SK-N-SH (cell line): ENCODE measurements at regions not wholly inside any gene's neighbourhood (a gene's known extent, or its start where the extent isn't known, plus 50 kb on each side); places are given as distances from the start of the nearest gene placed in this dataset.

Source experiments
- CTCF ChIA-PET: fragments of 300-600, 350-600 bp; formaldehyde crosslinking; extraction: SDS; loops from one replicate; lab custom pipeline; 2021; lab: Yijun Ruan, JAX
- POLR2A ChIA-PET: fragments of 350-600 bp; sonication (Branson Sonifier 250); formaldehyde crosslinking; extraction: SDS; loops from one replicate; lab custom pipeline; 2020; ENCODE audit warnings: antibody characterized with exemption, inconsistent platforms; lab: Yijun Ruan, JAX
- DNase-seq: peaks from one replicate; pipeline ENCODE4 v3.0.0; 2012
- H2AFZ ChIP-seq: fragments of 200-600 bp; sonication (generic); 2 replicates; pipeline ENCODE4 v1.8.1; 2016; ENCODE audit warnings: antibody characterized with exemption, mild to moderate bottlenecking, low read depth
- H3F3A ChIP-seq: fragments of 200-600 bp; sonication (generic); replicated peaks from 2 replicates; pipeline ENCODE3; 2016; ENCODE audit warnings: antibody characterized with exemption, mild to moderate bottlenecking; ENCODE audit not compliant: insufficient read depth
- H3K27ac ChIP-seq, 2 experiments: fragments of 200-500 bp in 1 of 2; fragments of 200-600 bp in 1 of 2; sonication (Bioruptor generic) in 1 of 2; sonication (generic), shearing (Covaris generic) in 1 of 2; 2 replicates each; pipeline versions ENCODE4 v1.5.1 to v1.6.1; 2014 to 2016; ENCODE audit warnings: low read depth in 2 of 2, inconsistent platforms in 1 of 2, low read length in 1 of 2, mild to moderate bottlenecking in 1 of 2, mixed read lengths in 1 of 2
- H3K27me3 ChIP-seq: fragments of 200-600 bp; sonication (generic), shearing (Covaris generic); 2 replicates; pipeline ENCODE4 v1.6.1; 2016; ENCODE audit warnings: mixed run types; ENCODE audit not compliant: insufficient read depth
- H3K36me3 ChIP-seq, 2 experiments: fragments of 200-500 bp in 1 of 2; fragments of 200-600 bp in 1 of 2; sonication (Bioruptor generic) in 1 of 2; sonication (generic) in 1 of 2; replicated peaks in 1 of 2; 2 replicates each; pipeline versions ENCODE3 to v1.5.1; 2014 to 2016; ENCODE audit warnings: low read length in 1 of 2, mild to moderate bottlenecking in 1 of 2; ENCODE audit not compliant: insufficient read depth in 2 of 2, control insufficient read depth in 1 of 2
- H3K4me1 ChIP-seq, 2 experiments: fragments of 200-500 bp in 1 of 2; fragments of 200-600 bp in 1 of 2; sonication (Bioruptor generic) in 1 of 2; sonication (generic), shearing (Covaris generic) in 1 of 2; 2 replicates each; pipeline versions ENCODE4 v1.5.1 to v1.6.1; 2014 to 2016; ENCODE audit warnings: low read depth in 1 of 2, low read length in 1 of 2, mixed run types in 1 of 2; ENCODE audit not compliant: insufficient read depth in 2 of 2, control insufficient read depth in 1 of 2
- H3K4me2 ChIP-seq: fragments of 200-600 bp; sonication (generic), shearing (Covaris generic); 2 replicates; pipeline ENCODE4 v1.6.1; 2017; ENCODE audit warnings: mixed run types
- H3K4me3 ChIP-seq, 2 experiments: fragments of 200-500 bp in 1 of 2; fragments of 200-600 bp in 1 of 2; sonication (Bioruptor generic) in 1 of 2; sonication (generic), shearing (Covaris generic) in 1 of 2; 2 replicates each; pipeline versions ENCODE4 v1.5.1 to v1.8.1; 2014 to 2016; ENCODE audit warnings: low read depth in 2 of 2, inconsistent platforms in 1 of 2, low read length in 1 of 2, mild to moderate bottlenecking in 1 of 2, mixed read lengths in 1 of 2, moderate library complexity in 1 of 2
- H3K79me2 ChIP-seq: fragments of 200-600 bp; sonication (generic); 2 replicates; pipeline ENCODE4 v1.8.1; 2017; ENCODE audit warnings: mild to moderate bottlenecking; ENCODE audit not compliant: insufficient read depth
- H3K9ac ChIP-seq: fragments of 200-600 bp; sonication (generic); 2 replicates; pipeline ENCODE4 v1.6.1; 2017; ENCODE audit warnings: mixed run types
- H3K9me2 ChIP-seq: fragments of 200-600 bp; sonication (generic); 2 replicates; pipeline ENCODE4 v1.6.1; 2017; ENCODE audit warnings: mixed run types
- H3K9me3 ChIP-seq: fragments of 200-600 bp; sonication (generic); 2 replicates; pipeline ENCODE4 v1.6.1; 2017; ENCODE audit warnings: mixed run types, mild to moderate bottlenecking, moderate library complexity
- H4K20me1 ChIP-seq: fragments of 200-600 bp; sonication (generic); 2 replicates; pipeline ENCODE4 v1.6.1; 2017; ENCODE audit warnings: mild to moderate bottlenecking, mixed run types; ENCODE audit not compliant: insufficient read depth
- CHD2 ChIP-seq: fragments of 150-350 bp; IDR thresholded peaks from 2 replicates; pipeline ENCODE4 v1.6.1; 2018; ENCODE audit warnings: low read length; ENCODE audit not compliant: partially characterized antibody
- ELF1 ChIP-seq: IDR thresholded peaks from 2 replicates; pipeline ENCODE4 v1.4.0; 2012
- PBX3 ChIP-seq: IDR thresholded peaks from 2 replicates; pipeline ENCODE4; 2012
- RFX5 ChIP-seq: IDR thresholded peaks from 2 replicates; pipeline ENCODE4 v1.6.1; 2012; ENCODE audit warnings: mild to moderate bottlenecking, improper control_type of control experiment, low read length
- TEAD4 ChIP-seq: IDR thresholded peaks from 2 replicates; pipeline ENCODE4 v1.4.0; 2012; ENCODE audit warnings: mild to moderate bottlenecking, borderline replicate concordance; ENCODE audit not compliant: insufficient read depth
- USF1 ChIP-seq: IDR thresholded peaks from 2 replicates; pipeline ENCODE4 v1.4.0; 2012; ENCODE audit warnings: low read depth, borderline replicate concordance
- USF2 ChIP-seq: fragments of 150-350 bp; IDR thresholded peaks from 2 replicates; pipeline ENCODE4 v1.6.1; 2017; ENCODE audit warnings: antibody characterized with exemption, low read length, low read depth, borderline replicate concordance
- YY1 ChIP-seq: IDR thresholded peaks from 2 replicates; pipeline ENCODE4 v1.4.0; 2012; ENCODE audit warnings: low read depth, mild to moderate bottlenecking
- ZBTB33 ChIP-seq: IDR thresholded peaks from 2 replicates; pipeline ENCODE4 v1.4.0; 2012; ENCODE audit warnings: low read depth, borderline replicate concordance
- TF ChIP-seq, protein P1 (sequence below): fragments of 200-600 bp; sonication (generic); IDR thresholded peaks from 2 replicates; pipeline ENCODE4 v1.6.1; 2017; ENCODE audit warnings: antibody characterized with exemption, mild to moderate bottlenecking, moderate library complexity
- TF ChIP-seq, protein P2 (sequence below): IDR thresholded peaks from 2 replicates; pipeline ENCODE4 v1.6.1; 2012; ENCODE audit warnings: mild to moderate bottlenecking, low read depth, low read length, moderate library complexity

DNA sequence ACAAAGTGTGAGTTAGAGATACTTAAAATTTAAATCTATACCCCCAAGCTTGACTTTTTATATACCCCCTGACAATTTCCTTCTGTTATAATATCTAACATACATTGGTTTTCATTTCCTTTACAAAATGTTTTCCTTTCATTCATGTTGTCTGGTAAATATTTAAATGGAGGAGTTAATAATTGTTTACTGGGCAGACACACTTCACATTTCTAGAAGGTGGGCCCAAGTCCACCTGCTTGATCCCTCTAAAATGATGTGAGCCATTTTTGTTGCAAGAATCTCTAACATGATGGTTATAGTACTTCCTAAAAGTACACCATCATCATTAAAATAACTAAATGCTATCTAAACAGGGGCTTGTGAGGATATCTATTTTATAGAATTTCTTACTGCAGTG lies 155.9 kb downstream of the FAM174A start:
- H3K9ac ChIP-seq: no peak overlapping the region
- no peak overlapping the region for H2AFZ ChIP-seq
- H3K9me2 ChIP-seq: no peaks in the 10 kb centered on the region
- no peak for TF ChIP-seq CHD2
- TF ChIP-seq USF1: no peak
- TF ChIP-seq ELF1: no peak
- no peak for TF ChIP-seq PBX3
- TF ChIP-seq YY1: no peak
- TF ChIP-seq USF2: no peak
- TF ChIP-seq, protein P1, sequence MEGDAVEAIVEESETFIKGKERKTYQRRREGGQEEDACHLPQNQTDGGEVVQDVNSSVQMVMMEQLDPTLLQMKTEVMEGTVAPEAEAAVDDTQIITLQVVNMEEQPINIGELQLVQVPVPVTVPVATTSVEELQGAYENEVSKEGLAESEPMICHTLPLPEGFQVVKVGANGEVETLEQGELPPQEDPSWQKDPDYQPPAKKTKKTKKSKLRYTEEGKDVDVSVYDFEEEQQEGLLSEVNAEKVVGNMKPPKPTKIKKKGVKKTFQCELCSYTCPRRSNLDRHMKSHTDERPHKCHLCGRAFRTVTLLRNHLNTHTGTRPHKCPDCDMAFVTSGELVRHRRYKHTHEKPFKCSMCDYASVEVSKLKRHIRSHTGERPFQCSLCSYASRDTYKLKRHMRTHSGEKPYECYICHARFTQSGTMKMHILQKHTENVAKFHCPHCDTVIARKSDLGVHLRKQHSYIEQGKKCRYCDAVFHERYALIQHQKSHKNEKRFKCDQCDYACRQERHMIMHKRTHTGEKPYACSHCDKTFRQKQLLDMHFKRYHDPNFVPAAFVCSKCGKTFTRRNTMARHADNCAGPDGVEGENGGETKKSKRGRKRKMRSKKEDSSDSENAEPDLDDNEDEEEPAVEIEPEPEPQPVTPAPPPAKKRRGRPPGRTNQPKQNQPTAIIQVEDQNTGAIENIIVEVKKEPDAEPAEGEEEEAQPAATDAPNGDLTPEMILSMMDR: no peak
- no peak for TF ChIP-seq ZBTB33
- TF ChIP-seq, protein P2, sequence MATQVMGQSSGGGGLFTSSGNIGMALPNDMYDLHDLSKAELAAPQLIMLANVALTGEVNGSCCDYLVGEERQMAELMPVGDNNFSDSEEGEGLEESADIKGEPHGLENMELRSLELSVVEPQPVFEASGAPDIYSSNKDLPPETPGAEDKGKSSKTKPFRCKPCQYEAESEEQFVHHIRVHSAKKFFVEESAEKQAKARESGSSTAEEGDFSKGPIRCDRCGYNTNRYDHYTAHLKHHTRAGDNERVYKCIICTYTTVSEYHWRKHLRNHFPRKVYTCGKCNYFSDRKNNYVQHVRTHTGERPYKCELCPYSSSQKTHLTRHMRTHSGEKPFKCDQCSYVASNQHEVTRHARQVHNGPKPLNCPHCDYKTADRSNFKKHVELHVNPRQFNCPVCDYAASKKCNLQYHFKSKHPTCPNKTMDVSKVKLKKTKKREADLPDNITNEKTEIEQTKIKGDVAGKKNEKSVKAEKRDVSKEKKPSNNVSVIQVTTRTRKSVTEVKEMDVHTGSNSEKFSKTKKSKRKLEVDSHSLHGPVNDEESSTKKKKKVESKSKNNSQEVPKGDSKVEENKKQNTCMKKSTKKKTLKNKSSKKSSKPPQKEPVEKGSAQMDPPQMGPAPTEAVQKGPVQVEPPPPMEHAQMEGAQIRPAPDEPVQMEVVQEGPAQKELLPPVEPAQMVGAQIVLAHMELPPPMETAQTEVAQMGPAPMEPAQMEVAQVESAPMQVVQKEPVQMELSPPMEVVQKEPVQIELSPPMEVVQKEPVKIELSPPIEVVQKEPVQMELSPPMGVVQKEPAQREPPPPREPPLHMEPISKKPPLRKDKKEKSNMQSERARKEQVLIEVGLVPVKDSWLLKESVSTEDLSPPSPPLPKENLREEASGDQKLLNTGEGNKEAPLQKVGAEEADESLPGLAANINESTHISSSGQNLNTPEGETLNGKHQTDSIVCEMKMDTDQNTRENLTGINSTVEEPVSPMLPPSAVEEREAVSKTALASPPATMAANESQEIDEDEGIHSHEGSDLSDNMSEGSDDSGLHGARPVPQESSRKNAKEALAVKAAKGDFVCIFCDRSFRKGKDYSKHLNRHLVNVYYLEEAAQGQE: no peak
- no peak for TF ChIP-seq TEAD4
- TF ChIP-seq RFX5: no peak
- TF ChIP-seq, all 33 proteins: peak for 0
- H3K27me3 ChIP-seq: no peaks in the 10 kb centered on the region
- H3K9me3 ChIP-seq: no peaks in the 10 kb centered on the region
- POLR2A ChIA-PET: no interaction called here
- no peak overlapping the region for H3K4me3 ChIP-seq
- no peaks in the 10 kb centered on the region for H3K36me3 ChIP-seq
- no peaks in the 10 kb centered on the region for H4K20me1 ChIP-seq
- no peak for DNase-seq
- peaks cover 0 to 4% of the 10 kb centered on the region in 2 experiments; a peak in 1 of 4 replicates for H3K4me1 ChIP-seq
- 0 out of 4 replicates have a peak overlapping the region, but pooled peaks of 1 of the 2 experiments have one; percentile 2 for H3K27ac ChIP-seq
- H3K79me2 ChIP-seq: no peaks in the 10 kb centered on the region
- CTCF ChIA-PET: no interaction called here
- H3K4me2 ChIP-seq: no peak overlapping the region
- no peaks in the 10 kb centered on the region for H3F3A ChIP-seq
